Bone marrow (tissue), 2 donors: ENCODE measurements at regions not wholly inside any gene's neighbourhood (a gene's known extent, or its start where the extent isn't known, plus 50 kb on each side); places are given as distances from the start of the nearest gene placed in this dataset.
"Not testable (repeated sequence)": the region's sequence is repeated elsewhere in the genome, so short reads cannot be mapped to it uniquely, and the experiment has no call there.

Experiments
- DNase-seq, 2 donors: peaks; one replicate each; lab custom pipeline; 2025; lab: John Stamatoyannopoulos, UW

GRCh38 chr15:36075333-36075732 lies 504.1 kb upstream of the CDIN1 start:
- no peak for DNase-seq

GRCh38 chr15:36079021-36079420 lies 500.4 kb upstream of the CDIN1 start:
- DNase-seq, result no peak

DNA sequence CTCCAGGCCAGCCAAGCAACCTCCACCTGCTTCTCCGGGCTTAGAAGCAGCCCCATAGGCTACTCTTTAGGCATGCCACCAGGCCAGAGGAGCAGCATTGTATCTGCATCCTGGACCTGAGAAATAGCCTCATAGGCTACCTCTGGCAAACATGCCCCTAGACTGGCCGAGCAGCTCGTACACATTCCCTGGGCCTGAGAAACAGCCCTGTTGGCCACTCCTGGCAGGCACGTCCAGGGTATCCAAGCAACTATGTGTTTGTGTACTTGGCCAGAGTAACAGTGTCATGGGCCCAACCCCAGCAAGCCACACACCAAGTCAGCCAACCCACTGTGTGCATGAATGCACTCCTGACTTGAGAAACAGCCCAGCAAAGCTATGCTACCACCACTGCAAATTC lies 498.7 kb upstream of the CDIN1 start:
- no peak for DNase-seq

DNA sequence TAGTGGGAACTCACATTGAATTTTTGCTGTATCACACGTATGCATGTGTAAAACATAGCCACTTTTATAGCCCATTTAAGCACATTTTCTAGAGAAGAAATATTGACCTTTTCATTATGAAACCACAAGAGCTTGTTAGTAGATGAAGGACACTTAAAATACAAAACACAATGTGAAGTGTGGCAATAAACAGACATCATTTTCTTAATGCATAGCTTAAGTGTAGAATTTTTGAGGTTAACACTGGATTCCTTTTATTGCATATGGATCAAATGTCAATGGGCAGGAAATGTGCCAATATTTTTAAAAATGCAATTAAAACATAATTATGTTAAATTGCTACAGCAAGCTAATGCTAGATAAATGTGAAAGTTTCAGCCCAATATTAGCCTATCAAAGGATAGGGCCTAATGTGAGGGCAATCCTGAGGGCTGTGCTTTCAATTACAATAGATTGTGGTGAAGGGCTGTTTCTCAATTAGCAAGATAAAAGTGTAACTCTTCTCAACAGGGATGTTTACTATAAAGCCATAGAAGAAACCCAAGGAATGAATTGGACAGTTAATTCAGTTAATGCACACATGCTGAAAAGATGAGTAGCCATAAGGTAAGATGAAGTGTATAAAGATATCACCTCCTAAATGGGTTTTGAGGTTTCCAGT lies 489.0 kb upstream of the CDIN1 start:
- no peak for DNase-seq

DNA sequence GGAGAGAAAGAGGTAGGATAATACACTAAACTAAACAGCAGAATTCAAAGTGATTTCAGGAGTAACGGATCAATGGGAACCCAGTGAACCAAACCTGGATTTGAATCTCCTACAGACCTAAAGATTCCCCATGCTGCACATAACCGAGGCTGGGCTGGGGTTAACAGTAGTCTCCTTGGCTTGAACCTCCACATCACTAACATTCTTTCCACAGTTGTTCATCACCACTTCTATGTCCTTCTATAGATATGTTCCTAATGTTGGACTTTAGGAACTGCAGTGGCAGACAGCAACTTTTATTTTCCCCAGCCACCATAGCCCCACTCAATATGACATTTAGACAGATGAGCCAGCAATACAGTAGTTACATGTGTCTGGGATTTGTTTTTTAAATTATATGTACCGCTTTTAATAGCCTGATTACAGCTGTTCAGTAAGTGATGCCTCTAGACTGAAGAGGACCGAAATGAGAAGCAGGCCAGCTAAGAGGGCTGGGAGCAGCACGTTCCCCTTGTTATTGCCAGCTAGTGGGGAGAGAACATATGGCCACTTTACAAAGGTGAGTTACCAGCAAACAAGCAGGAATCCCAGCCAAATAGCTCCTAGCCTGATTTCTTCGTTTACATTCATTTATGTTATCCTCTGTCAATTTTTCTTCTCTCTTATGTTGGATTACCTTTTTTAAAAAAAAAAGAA lies 472.6 kb upstream of the CDIN1 start:
- no peak for DNase-seq

- no peak for DNase-seq
These were observed 470.9 kb upstream of the CDIN1 start for GRCh38 chr15:36108541-36108940.

GRCh38 chr15:36109943-36110658 lies 469.3 kb upstream of the CDIN1 start:
- no peak for DNase-seq

- DNase-seq, result no peak
These were observed 468.8 kb upstream of the CDIN1 start for GRCh38 chr15:36110659-36110993.

GRCh38 chr15:36117296-36117787 lies 462.1 kb upstream of the CDIN1 start:
- DNase-seq, result no peak

DNA sequence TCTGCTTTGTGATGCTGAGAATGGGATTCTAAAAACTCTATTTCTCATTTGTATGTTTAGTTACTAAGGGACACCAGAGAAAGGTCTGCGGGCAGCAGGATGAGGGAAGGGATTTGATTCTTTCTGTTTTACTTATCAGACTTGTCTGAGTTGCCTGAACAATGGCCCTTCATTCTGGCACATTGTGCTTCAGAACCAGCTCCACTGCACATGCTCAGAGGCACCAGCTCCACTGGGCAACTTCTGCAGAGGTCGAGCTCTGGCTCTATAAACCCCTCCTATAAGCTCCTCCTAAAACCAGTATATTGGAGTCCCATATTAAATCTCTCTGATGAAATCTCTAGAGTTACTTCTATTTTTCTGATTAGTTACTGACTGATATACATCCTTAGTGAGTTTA lies 453.2 kb upstream of the CDIN1 start:
- no peak for DNase-seq

DNA sequence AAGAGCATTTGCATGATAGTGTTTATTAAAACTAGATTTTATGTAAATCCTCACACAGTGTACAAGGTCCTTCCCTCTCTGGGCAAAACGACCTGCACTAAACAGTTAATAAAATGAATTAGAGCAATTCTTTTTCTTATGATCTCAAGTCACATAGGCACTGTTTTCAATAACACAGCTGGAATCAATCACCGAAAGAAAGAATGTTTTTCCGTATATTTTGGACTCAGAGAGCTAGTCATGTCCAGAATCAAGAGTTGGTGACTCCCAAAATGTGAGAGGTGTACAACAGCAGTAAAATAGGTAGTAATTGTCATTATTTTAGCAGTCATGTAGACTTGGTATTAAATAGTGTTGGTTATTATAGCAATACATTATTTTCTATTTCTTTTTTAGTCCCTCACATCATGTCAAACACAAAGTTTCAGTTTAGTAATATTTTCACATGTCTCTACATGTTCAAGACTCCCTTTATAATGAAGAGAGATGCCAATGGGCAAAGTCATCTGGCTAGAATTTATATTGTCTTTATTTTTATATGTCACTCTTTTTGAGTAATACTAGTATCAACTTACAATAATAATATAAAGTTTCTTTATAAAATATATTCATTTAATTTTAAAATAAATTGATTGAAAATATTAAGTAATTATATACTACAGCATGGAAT lies 448.6 kb upstream of the CDIN1 start:
- no peak for DNase-seq

- DNase-seq, result no peak
These were observed 445.7 kb upstream of the CDIN1 start for GRCh38 chr15:36133742-36134141.

DNA sequence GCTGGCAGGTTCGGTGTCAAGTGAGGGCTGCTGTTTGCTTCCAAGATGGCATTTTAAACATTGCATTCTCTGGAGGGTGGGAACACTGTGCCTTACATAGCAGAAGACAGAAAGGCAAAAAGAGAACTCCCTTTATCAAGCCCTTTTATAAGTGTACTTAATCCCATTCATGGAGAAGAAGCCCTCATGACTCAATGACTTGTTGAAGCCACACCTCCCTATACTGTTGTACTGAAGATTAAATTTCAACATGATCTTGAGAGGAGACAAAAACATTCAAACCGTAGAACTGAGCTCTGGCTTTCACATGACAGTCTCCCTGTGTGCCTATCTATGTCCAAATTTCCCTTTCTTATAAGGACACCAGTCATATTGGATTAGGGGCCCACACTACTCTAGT lies 443.4 kb upstream of the CDIN1 start:
- DNase-seq, result no peak

DNA sequence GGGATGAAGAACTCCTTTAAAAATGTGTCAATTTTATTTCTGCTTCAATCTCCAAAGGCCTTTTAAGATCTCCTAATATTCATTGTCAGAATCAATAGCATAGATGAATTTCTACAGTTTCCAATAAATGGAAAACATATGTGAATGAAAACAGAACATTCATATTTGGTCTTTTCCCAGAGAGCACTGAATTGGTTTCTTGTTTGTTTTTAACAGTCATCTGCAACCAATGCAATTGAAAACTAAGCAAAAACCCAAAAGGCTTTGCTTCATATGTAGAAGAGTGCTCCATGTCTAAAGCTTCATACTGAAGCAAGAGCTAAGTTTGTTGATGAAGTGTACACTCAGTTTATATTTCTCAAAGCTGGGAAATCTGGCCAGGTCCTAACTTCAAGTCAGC lies 426.5 kb upstream of the CDIN1 start:
- no peak for DNase-seq

DNA sequence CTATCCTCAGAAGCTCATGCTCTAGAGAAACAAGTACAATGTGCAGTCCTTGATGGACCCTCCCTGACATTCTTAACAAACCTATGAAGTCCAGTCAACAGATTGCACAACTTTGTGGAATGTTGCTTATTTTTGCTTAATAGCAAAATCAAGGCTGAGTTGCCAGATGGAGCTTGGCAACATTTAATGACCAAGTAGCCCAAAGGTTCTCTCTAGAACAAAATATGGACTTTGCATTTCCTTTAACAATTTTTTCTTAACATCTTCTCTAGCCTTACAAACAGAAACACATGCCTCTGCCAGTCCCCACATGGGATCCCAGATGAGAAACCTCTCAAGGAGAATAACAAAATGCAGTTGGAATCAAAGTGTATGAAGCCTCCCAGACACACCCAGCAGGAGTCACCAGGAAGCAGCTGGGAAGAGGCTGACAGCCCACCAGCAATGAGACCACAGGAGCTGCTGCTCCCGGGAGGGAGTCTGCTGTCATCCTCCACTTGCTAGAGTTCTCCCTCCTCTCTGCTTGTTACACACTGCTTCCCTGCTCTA lies 422.5 kb upstream of the CDIN1 start:
- no peak for DNase-seq

- DNase-seq, result no peak
These were observed 419.1 kb upstream of the CDIN1 start for GRCh38 chr15:36160351-36160750.

- DNase-seq, result no peak
These were observed 418.3 kb upstream of the CDIN1 start for GRCh38 chr15:36161108-36161507.

DNA sequence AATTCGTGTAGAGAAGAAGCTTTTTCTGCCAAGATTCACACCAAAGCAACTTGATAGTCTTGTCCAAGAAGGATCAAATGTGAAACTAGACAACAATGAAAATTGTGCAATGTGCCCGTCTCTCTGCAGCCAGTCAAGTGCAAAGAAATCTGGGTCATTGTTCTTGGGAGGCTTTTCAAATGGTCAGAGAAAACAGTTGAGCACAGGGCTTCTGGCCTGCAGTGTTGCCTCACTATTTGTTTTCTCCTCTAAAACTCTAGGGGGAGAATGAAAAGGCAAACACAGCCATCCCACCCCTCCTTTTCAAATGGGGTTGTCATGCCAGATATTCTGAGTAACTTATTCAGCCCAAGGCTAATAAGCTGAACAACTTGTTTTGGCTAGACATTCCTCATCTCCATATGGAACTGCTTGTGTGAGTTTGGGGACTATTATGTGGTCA lies 417.6 kb upstream of the CDIN1 start:
- no peak for DNase-seq

- not testable (repeated sequence) for DNase-seq
These were observed 415.4 kb upstream of the CDIN1 start for GRCh38 chr15:36163983-36164382.

- DNase-seq, result no peak
These were observed 406.5 kb upstream of the CDIN1 start for GRCh38 chr15:36172955-36173354.

DNA sequence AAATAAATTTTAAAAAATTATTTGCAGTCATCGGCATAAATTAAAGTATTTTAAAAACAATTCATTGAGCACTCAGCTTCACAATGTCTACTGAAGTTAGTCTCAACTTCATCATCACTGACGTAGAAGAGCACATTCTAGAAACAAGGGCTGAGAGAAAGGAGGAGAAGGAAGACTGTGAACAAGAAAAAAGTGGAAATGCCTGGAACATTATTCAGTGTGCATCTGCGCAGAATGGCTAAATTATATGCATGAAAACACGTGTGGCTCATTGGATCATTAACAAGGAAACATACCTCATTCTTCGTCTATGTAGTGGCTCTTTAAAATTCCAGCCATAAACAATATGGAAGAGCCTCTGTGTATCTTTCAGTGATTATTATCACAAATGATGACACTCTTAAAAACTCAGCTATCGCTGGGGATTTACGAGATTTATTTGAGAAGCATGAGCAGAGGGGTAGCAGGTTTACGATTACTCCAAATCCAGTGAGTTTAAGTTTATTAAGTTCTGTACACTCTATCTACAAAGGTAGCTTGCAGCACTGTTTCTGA lies 404.2 kb upstream of the CDIN1 start:
- no peak for DNase-seq

GRCh38 chr15:36175741-36176291 lies 403.6 kb upstream of the CDIN1 start:
- no peak for DNase-seq
